HepG2 (cell line): ENCODE measurements at regions not wholly inside any gene's neighbourhood (a gene's known extent, or its start where the extent isn't known, plus 50 kb on each side); places are given as distances from the start of the nearest gene placed in this dataset.

Experiments
- ATAC-seq: fragments of 200-7000 bp; cut with Tn5 transposase; 3 replicates; pipeline ENCODE4 v1.9.1; 2020; ENCODE audit warnings: mild to moderate bottlenecking, moderate library complexity
- BruUV-seq: library from RNA; stranded (reverse); fragments of 400-500 nt; replicated peaks from 2 replicates; lab custom pipeline; 2021; lab: Mats Ljungman, UMichigan
- CTCF ChIA-PET: fragments of 300-600 bp; formaldehyde crosslinking; extraction: SDS; loops from one replicate; lab custom pipeline; 2021; ENCODE audit warnings: low total read pairs, inconsistent platforms, low intra/inter-chr PET ratio; lab: Yijun Ruan, JAX
- POLR2A ChIA-PET: fragments of 350-600 bp; sonication (Branson Sonifier 250); formaldehyde crosslinking; loops from one replicate; lab custom pipeline; 2020; ENCODE audit warnings: antibody characterized with exemption, inconsistent platforms; lab: Yijun Ruan, JAX
- DNase-seq: peaks from one replicate; pipeline ENCODE4 v3.0.0-alpha.2; 2015; ENCODE audit warnings: low spot score
- FAIRE-seq: peaks from 3 replicates; lab custom pipeline; 2011; peaks lifted over from hg19 to GRCh38; lab: Jason Lieb, UNC
- H2AFZ ChIP-seq: one replicate; pipeline ENCODE4 v1.6.1; 2011; ENCODE audit warnings: low read length, inconsistent platforms
- H3K27ac ChIP-seq: fragments of 300-600 bp; 3 replicates; pipeline ENCODE4 v1.8.0; 2011; ENCODE audit warnings: mixed run types, mild to moderate bottlenecking, mixed read lengths, low read length, inconsistent platforms; ENCODE audit not compliant: insufficient read depth; ENCODE audit errors: extremely low read length
- H3K27me3 ChIP-seq, 2 experiments: fragments of 200-600 bp in 1 of 2; 2 replicates in 1 of 2; 3 replicates in 1 of 2; pipeline versions ENCODE4 v1.6.0 to v1.8.0; 2011; ENCODE audit warnings: low read length in 2 of 2, mild to moderate bottlenecking in 2 of 2, moderate library complexity in 2 of 2, inconsistent platforms in 1 of 2; ENCODE audit not compliant: insufficient read depth in 2 of 2, control insufficient read depth in 1 of 2
- H3K36me3 ChIP-seq, 2 experiments: fragments of 200-600 bp in 1 of 2; replicated peaks in 1 of 2; 2 replicates in 1 of 2; 3 replicates in 1 of 2; pipeline versions ENCODE4 v1.5.1 to v1.8.0; 2011; ENCODE audit warnings: low read length in 2 of 2, inconsistent platforms in 1 of 2; ENCODE audit not compliant: insufficient read depth in 2 of 2, control insufficient read depth in 1 of 2
- H3K4me1 ChIP-seq: 2 replicates; pipeline ENCODE4 v1.5.1; 2012; ENCODE audit warnings: low read length, inconsistent platforms; ENCODE audit not compliant: insufficient read depth
- H3K4me2 ChIP-seq: 2 replicates; pipeline ENCODE4 v1.6.0; 2011; ENCODE audit warnings: low read depth, low read length, inconsistent platforms
- H3K4me3 ChIP-seq, 3 experiments: fragments of 200-600 bp in 1 of 3; sonication (generic), shearing (Covaris generic) in 1 of 3; replicated peaks in 1 of 3; 2 replicates each; pipeline ENCODE4 v1.5.1; 2011 to 2016; ENCODE audit warnings: low read length in 3 of 3, inconsistent platforms in 2 of 3, low read depth in 2 of 3, mild to moderate bottlenecking in 2 of 3, control low read depth in 1 of 3, mixed read lengths in 1 of 3; ENCODE audit not compliant: insufficient read depth in 1 of 3
- H3K79me2 ChIP-seq: one replicate; pipeline ENCODE4 v1.6.1; 2011; ENCODE audit warnings: low read length, inconsistent platforms; ENCODE audit not compliant: insufficient read depth
- H3K9ac ChIP-seq: 2 replicates; pipeline ENCODE4 v1.6.0; 2011; ENCODE audit warnings: mild to moderate bottlenecking, low read depth, low read length, inconsistent platforms; ENCODE audit not compliant: insufficient read depth
- H3K9me3 ChIP-seq: 2 replicates; pipeline ENCODE4 v1.5.1; 2012; ENCODE audit warnings: mild to moderate bottlenecking, low read length
- H4K20me1 ChIP-seq: 2 replicates; pipeline ENCODE4 v1.6.0; 2011; ENCODE audit warnings: inconsistent platforms, mild to moderate bottlenecking, low read length, moderate library complexity; ENCODE audit not compliant: insufficient read depth
- GTF2F1 ChIP-seq: fragments of 150-350 bp; IDR thresholded peaks from 2 replicates; pipeline ENCODE4 v1.6.1; 2014; ENCODE audit warnings: low read length
- HNRNPK ChIP-seq: fragments of 200-400 bp; formaldehyde crosslinking; IDR thresholded peaks from 2 replicates; pipeline ENCODE4 v1.6.1; 2018; ENCODE audit warnings: low read length, low read depth, moderate library complexity, mild to moderate bottlenecking; ENCODE audit not compliant: poor library complexity, severe bottlenecking
- IRF2 ChIP-seq: IDR thresholded peaks from 2 replicates; pipeline ENCODE4 v1.6.1; 2018; ENCODE audit warnings: missing genetic modification reagents, missing compliant biosample characterization
- MYC ChIP-seq: sonication (generic); formaldehyde crosslinking; IDR thresholded peaks from 2 replicates; pipeline ENCODE4 v1.9.0; 2021; ENCODE audit warnings: missing genetic modification reagents, borderline replicate concordance
- TOE1 ChIP-seq: sonication (generic); formaldehyde crosslinking; IDR thresholded peaks from 2 replicates; pipeline ENCODE4 v1.4.0; 2020; ENCODE audit warnings: mild to moderate bottlenecking, missing genetic modification reagents
- TSC22D2 ChIP-seq: sonication (generic); formaldehyde crosslinking; IDR thresholded peaks from 2 replicates; pipeline ENCODE4 v1.5.1; 2020; ENCODE audit warnings: missing genetic modification reagents, mild to moderate bottlenecking, borderline replicate concordance
- ZNF10 ChIP-seq: sonication (generic); formaldehyde crosslinking; IDR thresholded peaks from 2 replicates; pipeline ENCODE4 v1.4.0; 2020; ENCODE audit warnings: mild to moderate bottlenecking, low read depth, missing genetic modification reagents, borderline replicate concordance
- ZNF30 ChIP-seq: sonication (generic); formaldehyde crosslinking; IDR thresholded peaks from 2 replicates; pipeline ENCODE4 v1.5.0; 2020; ENCODE audit warnings: mild to moderate bottlenecking, missing genetic modification reagents
- in situ Hi-C: cut with HindIII; loops from 2 replicates; pipeline ENCODE4 v1.10.0; 2017; ENCODE audit warnings: low pct_unique_long_range_greater_than_20kb; ENCODE audit not compliant: extremely low pct_ligation_motif_present
- intact Hi-C: fragments of 100-400 bp; cut with micrococcal nuclease; formaldehyde crosslinking; loops from one replicate; pipeline ENCODE4 v1.10.0; 2022; ENCODE audit not compliant: unreplicated experiment
- TF ChIP-seq, protein P1 (sequence below): IDR thresholded peaks from 2 replicates; pipeline ENCODE4 v1.6.1; 2016
- TF ChIP-seq, protein P2 (sequence below): sonication (generic); formaldehyde crosslinking; IDR thresholded peaks from 2 replicates; pipeline ENCODE4 v1.4.0; 2020; ENCODE audit warnings: missing genetic modification reagents, borderline replicate concordance
- TF ChIP-seq, protein P3 (sequence below): sonication (generic); formaldehyde crosslinking; IDR thresholded peaks from 2 replicates; pipeline ENCODE4 v1.4.0; 2020; ENCODE audit warnings: missing genetic modification reagents
- TF ChIP-seq, protein P4 (sequence below): sonication (generic); formaldehyde crosslinking; IDR thresholded peaks from 2 replicates; pipeline ENCODE4 v1.4.0; 2020; ENCODE audit warnings: mild to moderate bottlenecking, missing genetic modification reagents

DNA sequence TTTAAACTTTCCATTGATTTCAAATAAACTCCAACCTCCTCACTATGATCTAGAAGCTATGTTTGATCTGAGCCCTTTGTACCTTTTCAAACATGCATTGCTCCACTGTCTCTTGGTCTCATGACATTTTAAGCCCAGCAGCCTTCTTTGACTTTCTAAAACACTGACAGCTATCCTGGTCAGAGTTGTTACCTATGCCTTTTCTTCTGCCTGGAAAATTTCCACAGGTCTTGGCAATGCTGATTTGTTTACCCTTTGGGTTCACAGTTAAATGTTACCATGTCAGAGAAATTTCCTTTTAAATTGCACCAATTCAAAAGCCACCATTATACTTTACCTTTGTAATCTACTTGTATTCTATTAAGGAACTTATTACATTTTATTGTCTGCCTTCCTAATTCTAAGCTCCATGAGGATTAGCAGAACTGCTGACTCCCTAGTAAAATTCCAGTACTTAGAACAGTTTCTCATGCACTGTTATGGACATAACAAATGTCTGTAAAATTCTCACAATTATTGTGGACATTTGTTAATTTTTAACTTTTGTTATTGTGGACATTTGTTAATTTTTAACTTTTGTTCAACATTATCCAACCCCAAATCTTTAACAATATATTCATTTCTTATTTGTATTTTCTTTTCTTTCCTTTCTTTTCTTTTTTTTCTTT is 1064.4 kb downstream of the NCAM2 start:
- H3K27ac ChIP-seq = no peak overlapping the region
- H3K27me3 ChIP-seq = no peaks in the 10 kb centered on the region
- FAIRE-seq (no peak), DNase-seq (no peak), ATAC-seq (no peak)
- in situ Hi-C loops (no loop called here), intact Hi-C loops (no loop called here)
- ChIA-PET POLR2A (no interaction called here), CTCF (no interaction called here)
- H3K9me3 ChIP-seq = peaks cover 92% of the 10 kb centered on the region
- no peak overlapping the region for H3K9ac ChIP-seq
- no peaks in the 10 kb centered on the region for H3K4me1 ChIP-seq
- H3K79me2 ChIP-seq = no peaks in the 10 kb centered on the region
- H4K20me1 ChIP-seq = no peaks in the 10 kb centered on the region
- H2AFZ ChIP-seq = no peak overlapping the region
- H3K4me2 ChIP-seq = no peak overlapping the region
- no TSS peak for BruUV-seq
- TF ChIP-seq, protein P1, sequence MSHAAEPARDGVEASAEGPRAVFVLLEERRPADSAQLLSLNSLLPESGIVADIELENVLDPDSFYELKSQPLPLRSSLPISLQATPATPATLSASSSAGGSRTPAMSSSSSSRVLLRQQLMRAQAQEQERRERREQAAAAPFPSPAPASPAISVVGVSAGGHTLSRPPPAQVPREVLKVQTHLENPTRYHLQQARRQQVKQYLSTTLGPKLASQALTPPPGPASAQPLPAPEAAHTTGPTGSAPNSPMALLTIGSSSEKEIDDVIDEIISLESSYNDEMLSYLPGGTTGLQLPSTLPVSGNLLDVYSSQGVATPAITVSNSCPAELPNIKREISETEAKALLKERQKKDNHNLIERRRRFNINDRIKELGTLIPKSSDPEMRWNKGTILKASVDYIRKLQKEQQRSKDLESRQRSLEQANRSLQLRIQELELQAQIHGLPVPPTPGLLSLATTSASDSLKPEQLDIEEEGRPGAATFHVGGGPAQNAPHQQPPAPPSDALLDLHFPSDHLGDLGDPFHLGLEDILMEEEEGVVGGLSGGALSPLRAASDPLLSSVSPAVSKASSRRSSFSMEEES (CRISPR knock-in tag) = no peak
- TF ChIP-seq, protein P2, sequence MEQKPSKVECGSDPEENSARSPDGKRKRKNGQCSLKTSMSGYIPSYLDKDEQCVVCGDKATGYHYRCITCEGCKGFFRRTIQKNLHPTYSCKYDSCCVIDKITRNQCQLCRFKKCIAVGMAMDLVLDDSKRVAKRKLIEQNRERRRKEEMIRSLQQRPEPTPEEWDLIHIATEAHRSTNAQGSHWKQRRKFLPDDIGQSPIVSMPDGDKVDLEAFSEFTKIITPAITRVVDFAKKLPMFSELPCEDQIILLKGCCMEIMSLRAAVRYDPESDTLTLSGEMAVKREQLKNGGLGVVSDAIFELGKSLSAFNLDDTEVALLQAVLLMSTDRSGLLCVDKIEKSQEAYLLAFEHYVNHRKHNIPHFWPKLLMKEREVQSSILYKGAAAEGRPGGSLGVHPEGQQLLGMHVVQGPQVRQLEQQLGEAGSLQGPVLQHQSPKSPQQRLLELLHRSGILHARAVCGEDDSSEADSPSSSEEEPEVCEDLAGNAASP (CRISPR knock-in tag) = no peak
- TF ChIP-seq, protein P3, sequence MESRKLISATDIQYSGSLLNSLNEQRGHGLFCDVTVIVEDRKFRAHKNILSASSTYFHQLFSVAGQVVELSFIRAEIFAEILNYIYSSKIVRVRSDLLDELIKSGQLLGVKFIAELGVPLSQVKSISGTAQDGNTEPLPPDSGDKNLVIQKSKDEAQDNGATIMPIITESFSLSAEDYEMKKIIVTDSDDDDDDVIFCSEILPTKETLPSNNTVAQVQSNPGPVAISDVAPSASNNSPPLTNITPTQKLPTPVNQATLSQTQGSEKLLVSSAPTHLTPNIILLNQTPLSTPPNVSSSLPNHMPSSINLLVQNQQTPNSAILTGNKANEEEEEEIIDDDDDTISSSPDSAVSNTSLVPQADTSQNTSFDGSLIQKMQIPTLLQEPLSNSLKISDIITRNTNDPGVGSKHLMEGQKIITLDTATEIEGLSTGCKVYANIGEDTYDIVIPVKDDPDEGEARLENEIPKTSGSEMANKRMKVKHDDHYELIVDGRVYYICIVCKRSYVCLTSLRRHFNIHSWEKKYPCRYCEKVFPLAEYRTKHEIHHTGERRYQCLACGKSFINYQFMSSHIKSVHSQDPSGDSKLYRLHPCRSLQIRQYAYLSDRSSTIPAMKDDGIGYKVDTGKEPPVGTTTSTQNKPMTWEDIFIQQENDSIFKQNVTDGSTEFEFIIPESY (CRISPR knock-in tag) = no peak
- TF ChIP-seq GTF2F1 (no peak), TSC22D2 (no peak), IRF2 (CRISPR knock-in tag) (no peak), ZNF30 (CRISPR knock-in tag) (no peak), HNRNPK (no peak), TOE1 (CRISPR knock-in tag) (no peak), ZNF10 (CRISPR knock-in tag) (no peak), MYC (CRISPR knock-in tag) (no peak)
- TF ChIP-seq, protein P4, sequence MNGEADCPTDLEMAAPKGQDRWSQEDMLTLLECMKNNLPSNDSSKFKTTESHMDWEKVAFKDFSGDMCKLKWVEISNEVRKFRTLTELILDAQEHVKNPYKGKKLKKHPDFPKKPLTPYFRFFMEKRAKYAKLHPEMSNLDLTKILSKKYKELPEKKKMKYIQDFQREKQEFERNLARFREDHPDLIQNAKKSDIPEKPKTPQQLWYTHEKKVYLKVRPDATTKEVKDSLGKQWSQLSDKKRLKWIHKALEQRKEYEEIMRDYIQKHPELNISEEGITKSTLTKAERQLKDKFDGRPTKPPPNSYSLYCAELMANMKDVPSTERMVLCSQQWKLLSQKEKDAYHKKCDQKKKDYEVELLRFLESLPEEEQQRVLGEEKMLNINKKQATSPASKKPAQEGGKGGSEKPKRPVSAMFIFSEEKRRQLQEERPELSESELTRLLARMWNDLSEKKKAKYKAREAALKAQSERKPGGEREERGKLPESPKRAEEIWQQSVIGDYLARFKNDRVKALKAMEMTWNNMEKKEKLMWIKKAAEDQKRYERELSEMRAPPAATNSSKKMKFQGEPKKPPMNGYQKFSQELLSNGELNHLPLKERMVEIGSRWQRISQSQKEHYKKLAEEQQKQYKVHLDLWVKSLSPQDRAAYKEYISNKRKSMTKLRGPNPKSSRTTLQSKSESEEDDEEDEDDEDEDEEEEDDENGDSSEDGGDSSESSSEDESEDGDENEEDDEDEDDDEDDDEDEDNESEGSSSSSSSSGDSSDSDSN (CRISPR knock-in tag) = no peak
- TF ChIP-seq, all 625 proteins: peak for 0
- Histone ChIP-seq H3K4me3 (no peak overlapping the region), H3K36me3 (no peaks in the 10 kb centered on the region)
